Heart left ventricle (tissue), 13 donors: ENCODE measurements at regions not wholly inside any gene's neighbourhood (a gene's known extent, or its start where the extent isn't known, plus 50 kb on each side); places are given as distances from the start of the nearest gene placed in this dataset.

Experiments
- POLR2A ChIP-seq, 2 donors: fragments of 450-650 bp; IDR thresholded peaks; one replicate each; pipeline ENCODE4 v1.6.1; 2017; ENCODE audit warnings: antibody characterized with exemption in 2 of 2, mild to moderate bottlenecking in 2 of 2, moderate library complexity in 2 of 2
- TF ChIP-seq, protein P1 (sequence below), 12 donors: fragments of 200-600 bp; sonication (generic) in 4 of 12; IDR thresholded peaks; one replicate each; pipeline versions ENCODE4 v1.5.0 to v1.8.0; 2018 to 2022; ENCODE audit warnings: antibody characterized with exemption in 12 of 12, mild to moderate bottlenecking in 5 of 12
- donor health status: ischemic (EF 13 %, LVEDD 7.1; RV severe dilation, severe dysfunction).
- donor health status: DM: no; HTN: yes; CAD: no.
- donor health status: DM: no; HTN: no; CAD: no.
- donor health status: ischemic (EF 25% LVEDD 6.9; RV normal size, moderate dysfunction).
- donor health status: ischemic (EF 25% LVEDD 5.7; RV mildly dilated, moderate dysfunction).
- donor health status: ischemic (EF 35%, LVEDD 5.7; RV mildly dilated, moderate dysfunction).
- donor health status: nonischemic (EF 11% LVEDD 7.7; RV severe dilation, severe dysfunction).
- donor health status: DM: yes; HTN: yes; CAD: no.
- donor health status: PGD.
- donor health status: ischemic (EF 29% LVEDD 5.4; RV normal size, mild dysfunction).
- donor health status: nonischemic (EF 23%, LVEDD 6.1; RV moderate dilation, normal function).

DNA sequence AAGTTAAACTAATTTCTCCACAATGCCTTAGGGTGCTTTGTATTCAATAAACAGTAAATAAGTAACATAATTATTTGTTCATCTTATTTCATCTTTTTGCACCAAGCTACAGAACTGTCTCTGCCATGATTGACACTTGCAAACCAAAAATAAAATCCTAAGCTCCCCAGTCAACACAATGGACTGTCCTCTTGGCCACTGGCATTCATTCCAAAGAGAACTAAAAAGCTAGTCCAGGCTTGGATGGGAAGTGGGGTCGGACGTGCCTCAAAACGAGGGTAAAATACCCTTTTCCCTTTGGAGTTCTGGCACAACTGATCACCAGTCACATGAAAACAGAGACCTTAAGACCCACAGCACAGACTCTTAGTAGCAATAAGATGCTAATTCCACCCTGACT is 66.4 kb upstream of the THBS2 start:
- TF ChIP-seq, protein P1, sequence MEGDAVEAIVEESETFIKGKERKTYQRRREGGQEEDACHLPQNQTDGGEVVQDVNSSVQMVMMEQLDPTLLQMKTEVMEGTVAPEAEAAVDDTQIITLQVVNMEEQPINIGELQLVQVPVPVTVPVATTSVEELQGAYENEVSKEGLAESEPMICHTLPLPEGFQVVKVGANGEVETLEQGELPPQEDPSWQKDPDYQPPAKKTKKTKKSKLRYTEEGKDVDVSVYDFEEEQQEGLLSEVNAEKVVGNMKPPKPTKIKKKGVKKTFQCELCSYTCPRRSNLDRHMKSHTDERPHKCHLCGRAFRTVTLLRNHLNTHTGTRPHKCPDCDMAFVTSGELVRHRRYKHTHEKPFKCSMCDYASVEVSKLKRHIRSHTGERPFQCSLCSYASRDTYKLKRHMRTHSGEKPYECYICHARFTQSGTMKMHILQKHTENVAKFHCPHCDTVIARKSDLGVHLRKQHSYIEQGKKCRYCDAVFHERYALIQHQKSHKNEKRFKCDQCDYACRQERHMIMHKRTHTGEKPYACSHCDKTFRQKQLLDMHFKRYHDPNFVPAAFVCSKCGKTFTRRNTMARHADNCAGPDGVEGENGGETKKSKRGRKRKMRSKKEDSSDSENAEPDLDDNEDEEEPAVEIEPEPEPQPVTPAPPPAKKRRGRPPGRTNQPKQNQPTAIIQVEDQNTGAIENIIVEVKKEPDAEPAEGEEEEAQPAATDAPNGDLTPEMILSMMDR (IDR thresholded peaks at IDR 0.05) = no peak
- TF ChIP-seq POLR2A (IDR thresholded peaks at IDR 0.05) = no peak
